ENCODE measurements at regions not wholly inside any gene's neighbourhood (a gene's known extent, or its start where the extent isn't known, plus 50 kb on each side); places are given as distances from the start of the nearest gene placed in this dataset.
A peak's percentile ranks its signal among the peaks of the same experiment; 100 is the strongest.
"Not testable (repeated sequence)": the region's sequence is repeated elsewhere in the genome, so short reads cannot be mapped to it uniquely, and the experiment has no call there.

DNA sequence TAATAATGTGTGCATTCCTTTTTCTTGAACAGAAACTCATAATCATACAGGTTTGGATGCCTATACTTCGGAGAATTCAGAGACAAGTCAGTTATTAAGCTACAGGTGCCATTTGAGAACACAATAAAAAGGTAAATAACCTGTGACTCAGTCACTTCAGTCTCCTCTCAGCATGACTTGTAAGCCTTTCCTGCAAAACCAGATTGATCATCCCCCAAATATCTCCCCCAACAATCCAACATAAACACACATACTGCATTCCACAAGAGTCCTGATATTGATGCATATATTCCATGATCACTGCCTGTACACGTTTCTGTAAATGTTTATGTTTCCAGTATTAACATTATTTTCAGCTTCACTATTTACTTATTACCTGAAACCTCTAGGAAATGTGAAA is 110.8 kb downstream of the PWWP3B start:
- in situ Hi-C loops (cut with HindIII; ENCODE audit: low sequenced_read_pairs), result no loop called here
- no peak overlapping the region for H3K4me3 ChIP-seq (ENCODE audit: low read depth, low read length)
- DNase-seq (ENCODE audit: low read depth, low spot score), result peak; percentile 31
- no peak for TF ChIP-seq CTCF (IDR thresholded peaks at IDR 0.05; ENCODE audit: low read depth, low read length)

DNA sequence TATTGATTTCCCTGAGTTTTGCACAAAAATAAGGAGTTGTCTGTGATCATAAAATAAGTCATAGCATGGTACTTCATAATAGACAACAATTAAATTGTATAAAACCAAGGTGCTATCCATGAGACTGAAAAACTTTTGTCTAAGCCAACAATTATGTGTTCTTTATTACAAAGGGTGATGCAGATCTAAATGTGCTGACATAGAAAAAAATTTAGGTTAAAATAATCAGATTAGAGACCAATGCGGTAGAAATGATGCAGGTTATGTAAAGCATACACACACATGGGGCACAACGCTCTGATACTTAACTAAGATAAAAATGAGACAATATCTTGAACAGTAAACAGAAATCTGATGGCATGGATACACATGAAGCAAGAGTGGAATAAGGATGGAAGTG is 113.3 kb downstream of the PWWP3B start:
- in situ Hi-C loops (cut with HindIII; ENCODE audit: low sequenced_read_pairs), result no loop called here
- no peak for TF ChIP-seq CTCF (IDR thresholded peaks at IDR 0.05; ENCODE audit: low read depth, low read length)

DNA sequence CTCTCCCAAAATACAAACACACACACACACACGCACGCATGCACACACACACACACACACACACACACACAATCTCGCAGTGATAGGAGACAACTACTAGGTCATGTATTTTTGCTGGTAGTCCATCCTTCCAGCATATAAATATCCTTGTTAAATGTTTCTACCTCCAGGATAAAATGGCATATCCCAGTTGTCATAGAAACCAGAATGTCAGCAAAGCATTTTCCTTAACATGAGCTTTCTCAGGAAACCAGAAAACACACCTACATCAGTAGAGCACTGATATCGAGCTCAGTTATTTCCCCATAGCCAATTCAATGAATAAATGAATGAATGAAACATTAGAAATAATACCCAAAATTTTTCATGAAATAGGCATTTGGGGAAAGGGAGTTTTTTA is 115.7 kb downstream of the PWWP3B start:
- no peak for DNase-seq (ENCODE audit: low read depth, low spot score)
- TF ChIP-seq CTCF (IDR thresholded peaks at IDR 0.05; ENCODE audit: low read depth, low read length), result no peak
- no peak overlapping the region for H3K4me3 ChIP-seq (ENCODE audit: low read depth, low read length)
- in situ Hi-C loops (cut with HindIII; ENCODE audit: low sequenced_read_pairs), result no loop called here

More for the DNA sequence above, 113.3 kb downstream of the PWWP3B start:
- H3K4me3 ChIP-seq (ENCODE audit: low read depth, low read length), result no peak overlapping the region
- no peak for DNase-seq (ENCODE audit: low read depth, low spot score)

GRCh38 chrX:106284431-106285025 is 116.4 kb downstream of the PWWP3B start:
- in situ Hi-C loops (cut with HindIII; ENCODE audit: low sequenced_read_pairs), result no loop called here
- TF ChIP-seq CTCF (IDR thresholded peaks at IDR 0.05; ENCODE audit: low read depth, low read length), result no peak
- no peak overlapping the region for H3K4me3 ChIP-seq (ENCODE audit: low read depth, low read length)
- no peak for DNase-seq (ENCODE audit: low read depth, low spot score)

DNA sequence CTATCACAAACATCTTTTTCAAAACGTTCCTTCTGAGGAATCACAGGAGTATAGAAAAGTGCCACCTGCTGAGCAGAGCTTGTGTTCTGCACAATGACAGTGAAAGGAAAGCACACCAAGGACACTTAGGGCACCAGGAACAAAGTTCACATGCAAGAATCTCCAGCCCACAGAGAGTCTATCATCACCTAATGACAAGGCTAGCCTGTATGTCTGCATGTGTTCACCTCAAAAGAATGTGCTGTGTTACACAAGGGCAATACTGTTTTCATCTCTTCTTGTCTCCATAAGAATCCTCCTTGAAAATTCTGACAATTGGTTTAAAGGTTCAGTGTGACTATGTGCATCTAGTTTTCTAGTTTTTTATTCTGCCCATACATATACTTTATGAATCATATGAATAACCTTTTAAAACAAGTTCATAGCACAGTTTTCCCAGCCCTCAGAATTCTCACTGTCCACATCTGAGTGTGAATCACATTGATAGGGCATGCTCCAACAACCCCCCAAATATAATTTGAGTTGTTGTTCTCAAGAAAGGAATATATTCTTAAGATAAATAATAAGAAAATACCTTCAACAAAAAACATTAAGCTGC is 118.0 kb downstream of the PWWP3B start:
- H3K4me3 ChIP-seq (ENCODE audit: low read depth, low read length), result no peak overlapping the region
- peak; percentile 73 for DNase-seq (ENCODE audit: low read depth, low spot score)
- TF ChIP-seq CTCF (IDR thresholded peaks at IDR 0.05; ENCODE audit: low read depth, low read length), result no peak
- in situ Hi-C loops (cut with HindIII; ENCODE audit: low sequenced_read_pairs), result no loop called here

DNA sequence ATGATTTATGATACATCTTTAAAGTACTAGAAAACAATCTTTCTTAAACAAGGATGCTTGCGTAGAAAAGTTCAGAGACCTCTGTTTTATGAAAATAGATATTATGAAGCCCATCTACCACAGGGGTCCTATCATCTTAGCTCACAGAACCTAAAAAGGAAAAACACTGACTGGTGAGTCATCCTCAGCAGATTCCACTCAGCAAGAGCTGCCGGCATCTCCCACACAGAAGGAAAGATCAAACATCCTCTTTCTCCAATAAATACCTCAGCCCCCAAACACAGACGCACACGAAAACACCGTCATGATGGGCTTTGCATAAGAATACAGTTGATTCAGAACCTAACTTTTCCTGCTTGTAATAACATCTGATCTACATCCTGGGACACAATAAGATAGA is 122.7 kb downstream of the PWWP3B start:
- DNase-seq (ENCODE audit: low read depth, low spot score); H3K4me3 ChIP-seq (ENCODE audit: low read depth, low read length); in situ Hi-C loops (cut with HindIII; ENCODE audit: low sequenced_read_pairs): not testable (repeated sequence)

GRCh38 chrX:106291779-106292390 is 123.8 kb downstream of the PWWP3B start:
- DNase-seq (ENCODE audit: low read depth, low spot score); in situ Hi-C loops (cut with HindIII; ENCODE audit: low sequenced_read_pairs); H3K4me3 ChIP-seq (ENCODE audit: low read depth, low read length): not testable (repeated sequence)
